H9 (cell line): ENCODE measurements at regions not wholly inside any gene's neighbourhood (a gene's known extent, or its start where the extent isn't known, plus 50 kb on each side); places are given as distances from the start of the nearest gene placed in this dataset.

ENCODE experiments used
- DNase-seq: peaks from one replicate; pipeline ENCODE4 v3.0.0-alpha.2; 2017
- H2AFZ ChIP-seq: one replicate; pipeline ENCODE4 v1.6.1; 2013; ENCODE audit warnings: mild to moderate bottlenecking, low read length, control low read depth, moderate library complexity
- H2AK5ac ChIP-seq: 2 replicates; pipeline ENCODE4 v1.6.1; 2013; ENCODE audit warnings: low read length, control low read depth, mixed read lengths; ENCODE audit not compliant: insufficient read length
- H2BK120ac ChIP-seq: one replicate; pipeline ENCODE4 v1.6.1; 2013; ENCODE audit warnings: low read depth, mild to moderate bottlenecking, low read length, control low read depth, inconsistent platforms; ENCODE audit not compliant: poor library complexity, severe bottlenecking
- H2BK12ac ChIP-seq: 2 replicates; pipeline ENCODE4 v1.6.1; 2013; ENCODE audit warnings: low read length, control low read depth, mixed read lengths, low read depth; ENCODE audit not compliant: insufficient read length
- H2BK15ac ChIP-seq: 2 replicates; pipeline ENCODE4 v1.6.1; 2013; ENCODE audit warnings: low read depth, low read length, control low read depth
- H2BK20ac ChIP-seq: one replicate; pipeline ENCODE4 v1.6.1; 2013; ENCODE audit warnings: low read depth, mild to moderate bottlenecking, low read length, control low read depth, inconsistent platforms; ENCODE audit not compliant: poor library complexity, severe bottlenecking
- H2BK5ac ChIP-seq: 2 replicates; pipeline ENCODE4 v1.6.1; 2013; ENCODE audit warnings: low read length, control low read depth, mixed read lengths; ENCODE audit not compliant: insufficient read length
- H3K14ac ChIP-seq: 2 replicates; pipeline ENCODE4 v1.6.1; 2013; ENCODE audit warnings: low read length, control low read depth; ENCODE audit not compliant: insufficient read depth
- H3K18ac ChIP-seq: 2 replicates; pipeline ENCODE4 v1.6.1; 2013; ENCODE audit warnings: low read depth, mild to moderate bottlenecking, mixed read lengths, low read length, control low read depth; ENCODE audit not compliant: insufficient read length
- H3K23ac ChIP-seq: 2 replicates; pipeline ENCODE4 v1.6.1; 2013; ENCODE audit warnings: low read length, control low read depth, mixed read lengths, low read depth; ENCODE audit not compliant: insufficient read length
- H3K23me2 ChIP-seq: 2 replicates; pipeline ENCODE4 v1.6.1; 2013; ENCODE audit warnings: low read depth, mild to moderate bottlenecking, mixed read lengths, low read length, control low read depth; ENCODE audit not compliant: insufficient read length, poor library complexity, severe bottlenecking
- H3K27ac ChIP-seq: 2 replicates; pipeline ENCODE4 v1.5.1; 2013; ENCODE audit warnings: low read length, control low read depth, mixed read lengths, low read depth; ENCODE audit not compliant: insufficient read length
- H3K27me3 ChIP-seq: 2 replicates; pipeline ENCODE4 v1.6.1; 2013; ENCODE audit warnings: low read length, control low read depth, inconsistent platforms; ENCODE audit not compliant: insufficient read depth
- H3K4ac ChIP-seq: 2 replicates; pipeline ENCODE4 v1.6.1; 2013; ENCODE audit warnings: low read depth, mild to moderate bottlenecking, control low read depth, inconsistent platforms, low read length, moderate library complexity
- H3K4me1 ChIP-seq: 2 replicates; pipeline ENCODE4 v1.6.1; 2013; ENCODE audit warnings: low read length, control low read depth, inconsistent platforms; ENCODE audit not compliant: insufficient read depth
- H3K4me2 ChIP-seq: 2 replicates; pipeline ENCODE4 v1.6.1; 2013; ENCODE audit warnings: low read length, control low read depth, mixed read lengths; ENCODE audit not compliant: insufficient read length, insufficient read depth
- H3K56ac ChIP-seq: 2 replicates; pipeline ENCODE4 v1.6.1; 2013; ENCODE audit warnings: low read depth, mild to moderate bottlenecking, mixed read lengths, low read length, control low read depth; ENCODE audit not compliant: insufficient read length
- H3K79me1 ChIP-seq: 2 replicates; pipeline ENCODE4 v1.6.1; 2013; ENCODE audit warnings: low read depth, mild to moderate bottlenecking, moderate library complexity, low read length, control low read depth, inconsistent platforms; ENCODE audit not compliant: insufficient read depth, poor library complexity, severe bottlenecking
- H3K79me2 ChIP-seq: 2 replicates; pipeline ENCODE4 v1.6.1; 2013; ENCODE audit warnings: low read length, control low read depth, inconsistent platforms; ENCODE audit not compliant: insufficient read depth
- H3K9ac ChIP-seq: 2 replicates; pipeline ENCODE4 v1.6.1; 2013; ENCODE audit warnings: low read length, control low read depth, mixed read lengths; ENCODE audit not compliant: insufficient read length; ENCODE audit errors: extremely low read depth
- H3K9me3 ChIP-seq: one replicate; pipeline ENCODE4 v1.6.1; 2013; ENCODE audit warnings: low read depth, low read length, inconsistent platforms; ENCODE audit not compliant: control insufficient read depth
- H3T11ph ChIP-seq: one replicate; pipeline ENCODE4 v1.6.1; 2013; ENCODE audit warnings: mild to moderate bottlenecking, low read length, control low read depth, inconsistent platforms
- H4K20me1 ChIP-seq: one replicate; pipeline ENCODE4 v1.6.1; 2013; ENCODE audit not compliant: control insufficient read depth, insufficient read length, insufficient read depth
- H4K5ac ChIP-seq: 2 replicates; pipeline ENCODE4 v1.6.1; 2013; ENCODE audit warnings: low read depth, mild to moderate bottlenecking, mixed read lengths, low read length, control low read depth; ENCODE audit not compliant: insufficient read length
- H4K8ac ChIP-seq: replicated peaks from 2 replicates; pipeline ENCODE4 v1.6.1; 2013; ENCODE audit warnings: low read length, control low read depth, mixed read lengths, low read depth; ENCODE audit not compliant: insufficient read length
- H4K91ac ChIP-seq: 2 replicates; pipeline ENCODE4 v1.6.1; 2013; ENCODE audit warnings: low read depth, mild to moderate bottlenecking, moderate library complexity, mixed read lengths, low read length, control low read depth; ENCODE audit not compliant: insufficient read length
- H3K27ac Mint-ChIP-seq, 3 experiments: 2 replicates in 2 of 3; 3 replicates in 1 of 3; pipeline ENCODE4 v1.8.0; 2020 to 2021; ENCODE audit warnings: mixed read lengths in 3 of 3, mild to moderate bottlenecking in 1 of 3, moderate library complexity in 1 of 3
- H3K27me3 Mint-ChIP-seq: 2 replicates; pipeline ENCODE4 v1.8.0; 2021; ENCODE audit warnings: low read depth, mild to moderate bottlenecking, moderate library complexity, mixed read lengths
- H3K36me3 Mint-ChIP-seq, 3 experiments: 2 replicates in 2 of 3; 3 replicates in 1 of 3; pipeline ENCODE4 v1.8.0; 2020 to 2021; ENCODE audit warnings: low read depth in 3 of 3, mixed read lengths in 3 of 3; ENCODE audit not compliant: insufficient read depth in 1 of 3
- H3K4me1 Mint-ChIP-seq, 2 experiments: 2 replicates each; pipeline ENCODE4 v1.8.0; 2020; ENCODE audit warnings: mixed read lengths in 2 of 2
- H3K4me3 Mint-ChIP-seq, 2 experiments: 2 replicates in 1 of 2; 3 replicates in 1 of 2; pipeline ENCODE4 v1.8.0; 2020 to 2021; ENCODE audit warnings: mild to moderate bottlenecking in 2 of 2, mixed read lengths in 2 of 2, moderate library complexity in 1 of 2
- H3K9me3 Mint-ChIP-seq, 2 experiments: 2 replicates in 1 of 2; 3 replicates in 1 of 2; pipeline ENCODE4 v1.8.0; 2020; ENCODE audit warnings: mild to moderate bottlenecking in 2 of 2, mixed read lengths in 2 of 2, moderate library complexity in 1 of 2
- CTCF ChIP-seq: fragments of 200-600 bp; sonication (generic); conservative IDR thresholded peaks from 3 replicates; pipeline ENCODE4 v1.8.0; 2021; ENCODE audit warnings: antibody characterized with exemption, mild to moderate bottlenecking
- WGBS: extraction: QIAGEN DNeasy Blood & Tissue Kit; methylation state at CpG from one replicate; pipeline ENCODE4 v1.1.7; 2013; ENCODE audit warnings: missing lambda C conversion rate, low lambda C conversion rate, mixed read lengths; ENCODE audit not compliant: insufficient read length; ENCODE audit errors: extremely low coverage; 5-methylcytosine and 5-hydroxymethylcytosine counted together

DNA sequence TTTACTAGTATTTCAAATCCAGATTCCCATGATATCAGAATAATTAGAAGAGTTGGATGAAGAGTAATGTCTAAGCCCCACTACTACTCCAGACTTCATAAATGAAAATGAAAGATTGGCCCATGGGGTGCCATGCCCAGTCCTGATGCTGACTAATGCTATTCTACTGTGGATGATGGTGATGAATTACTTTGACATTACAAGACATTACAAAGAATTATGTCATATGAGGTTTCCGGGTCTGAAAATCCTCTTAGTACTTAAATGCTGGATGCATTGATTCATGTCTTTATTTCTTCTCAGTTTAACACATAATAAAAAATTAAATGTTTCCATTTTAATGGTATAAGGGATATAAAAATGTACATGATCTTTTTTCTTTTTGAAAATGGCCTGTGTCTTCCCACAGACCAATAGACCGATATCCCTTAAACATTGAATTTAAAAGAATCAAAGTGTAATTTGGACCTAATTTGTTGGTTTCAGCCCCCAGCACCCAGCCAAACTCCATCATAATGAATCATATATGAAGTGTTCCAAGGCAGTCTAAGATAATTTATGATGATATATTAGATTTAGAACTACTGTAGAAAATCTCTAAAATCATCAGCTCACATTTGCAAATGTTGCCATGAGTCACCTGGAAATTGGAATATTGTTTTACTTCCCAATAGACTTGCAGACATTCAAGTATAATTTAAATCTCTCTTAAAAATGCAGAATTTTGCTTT lies 223.6 kb upstream of the SGCD start:
- no CpG with 5 or more reads among the region's 2 CpGs for WGBS
- TF ChIP-seq CTCF, result no peak

More for the DNA sequence above, 223.6 kb upstream of the SGCD start:
- Histone ChIP-seq H4K8ac (no peak overlapping the region), H2AFZ (no peak overlapping the region), H2BK120ac (no peak overlapping the region), H2BK12ac (no peak overlapping the region), H4K91ac (no peak overlapping the region), H3K18ac (no peak overlapping the region), H4K20me1 (no peaks in the 10 kb centered on the region), H3K4ac (no peak overlapping the region), H2BK20ac (no peak overlapping the region), H3K4me2 (no peak overlapping the region), H2BK5ac (no peak overlapping the region), H2AK5ac (no peak overlapping the region), H3T11ph (no peak overlapping the region), H3K27me3 (no peaks in the 10 kb centered on the region), H3K9ac (no peak overlapping the region), H3K23me2 (no peaks in the 10 kb centered on the region), H3K4me1 (no peaks in the 10 kb centered on the region), H3K14ac (no peak overlapping the region), H3K9me3 (no peaks in the 10 kb centered on the region), H2BK15ac (no peak overlapping the region), H3K23ac (no peak overlapping the region), H3K56ac (no peak overlapping the region), H3K27ac (no peak overlapping the region), H3K79me2 (no peaks in the 10 kb centered on the region), H3K79me1 (no peaks in the 10 kb centered on the region), H4K5ac (no peak overlapping the region)
- no peak for DNase-seq
- no peaks in the 10 kb centered on the region for H3K9me3 Mint-ChIP-seq
- H3K36me3 Mint-ChIP-seq, result no peaks in the 10 kb centered on the region
- H3K27me3 Mint-ChIP-seq, result no peaks in the 10 kb centered on the region
- H3K4me3 Mint-ChIP-seq, result no peak overlapping the region
- H3K27ac Mint-ChIP-seq, result no peak overlapping the region
- peaks cover 7 to 8% of the 10 kb centered on the region in 2 experiments for H3K4me1 Mint-ChIP-seq
